ENCODE measurements at regions not wholly inside any gene's neighbourhood (a gene's known extent, or its start where the extent isn't known, plus 50 kb on each side); places are given as distances from the start of the nearest gene placed in this dataset.

DNA sequence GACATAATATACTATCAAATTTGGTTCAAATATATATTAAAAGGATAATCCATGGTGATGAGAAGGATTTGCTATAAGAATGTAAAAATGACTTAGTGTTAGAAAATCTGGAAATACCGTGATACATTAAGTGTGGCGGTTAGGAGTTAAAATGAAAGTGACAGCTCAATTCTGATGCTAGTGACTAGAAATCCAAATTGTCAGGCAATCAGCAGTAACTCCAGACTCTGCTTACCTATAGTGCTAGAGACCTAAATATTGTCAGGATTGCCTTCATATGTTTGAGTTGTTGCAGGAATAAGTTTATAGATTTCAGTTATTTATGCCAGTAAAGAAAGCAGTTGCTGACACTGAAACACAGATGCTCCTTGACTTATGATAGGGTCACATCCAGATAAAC lies 737.4 kb downstream of the MRPL39 start:
- TF ChIP-seq, protein P1, sequence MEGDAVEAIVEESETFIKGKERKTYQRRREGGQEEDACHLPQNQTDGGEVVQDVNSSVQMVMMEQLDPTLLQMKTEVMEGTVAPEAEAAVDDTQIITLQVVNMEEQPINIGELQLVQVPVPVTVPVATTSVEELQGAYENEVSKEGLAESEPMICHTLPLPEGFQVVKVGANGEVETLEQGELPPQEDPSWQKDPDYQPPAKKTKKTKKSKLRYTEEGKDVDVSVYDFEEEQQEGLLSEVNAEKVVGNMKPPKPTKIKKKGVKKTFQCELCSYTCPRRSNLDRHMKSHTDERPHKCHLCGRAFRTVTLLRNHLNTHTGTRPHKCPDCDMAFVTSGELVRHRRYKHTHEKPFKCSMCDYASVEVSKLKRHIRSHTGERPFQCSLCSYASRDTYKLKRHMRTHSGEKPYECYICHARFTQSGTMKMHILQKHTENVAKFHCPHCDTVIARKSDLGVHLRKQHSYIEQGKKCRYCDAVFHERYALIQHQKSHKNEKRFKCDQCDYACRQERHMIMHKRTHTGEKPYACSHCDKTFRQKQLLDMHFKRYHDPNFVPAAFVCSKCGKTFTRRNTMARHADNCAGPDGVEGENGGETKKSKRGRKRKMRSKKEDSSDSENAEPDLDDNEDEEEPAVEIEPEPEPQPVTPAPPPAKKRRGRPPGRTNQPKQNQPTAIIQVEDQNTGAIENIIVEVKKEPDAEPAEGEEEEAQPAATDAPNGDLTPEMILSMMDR (IDR thresholded peaks at IDR 0.05): no peak
- no peak for TF ChIP-seq POLR2AphosphoS5 (IDR thresholded peaks at IDR 0.05)
